GM21360 (cell line): ENCODE measurements at regions not wholly inside any gene's neighbourhood (a gene's known extent, or its start where the extent isn't known, plus 50 kb on each side); places are given as distances from the start of the nearest gene placed in this dataset.
"Not testable (repeated sequence)": the region's sequence is repeated elsewhere in the genome, so short reads cannot be mapped to it uniquely, and the experiment has no call there.

ENCODE experiments used
- ATAC-seq: cut with Tn5 transposase; IDR thresholded peaks from one replicate; pipeline ENCODE4 v1.9.1; 2021; ENCODE audit warnings: mild to moderate bottlenecking, moderate library complexity; ENCODE audit not compliant: unreplicated experiment

DNA sequence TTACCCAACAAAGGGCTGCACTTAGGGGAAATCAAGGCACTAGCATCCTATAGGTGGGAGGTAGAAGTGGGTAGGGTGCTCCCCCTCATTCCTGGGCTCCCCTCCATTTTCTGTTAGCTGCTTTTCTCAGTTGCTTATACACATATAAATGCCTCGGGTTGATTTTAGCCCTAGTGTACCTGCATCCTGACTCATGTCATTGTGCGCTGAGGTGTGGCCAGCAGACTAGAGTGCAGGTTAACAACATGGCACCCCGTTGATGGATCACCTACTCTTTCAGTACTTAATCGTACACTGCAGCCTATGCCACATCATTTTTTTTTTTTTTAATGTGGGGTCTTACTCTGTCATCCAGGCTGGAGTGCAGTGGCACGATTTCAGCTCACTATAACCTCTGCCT lies 144.0 kb upstream of the ITGB1 start:
- no peak for ATAC-seq

DNA sequence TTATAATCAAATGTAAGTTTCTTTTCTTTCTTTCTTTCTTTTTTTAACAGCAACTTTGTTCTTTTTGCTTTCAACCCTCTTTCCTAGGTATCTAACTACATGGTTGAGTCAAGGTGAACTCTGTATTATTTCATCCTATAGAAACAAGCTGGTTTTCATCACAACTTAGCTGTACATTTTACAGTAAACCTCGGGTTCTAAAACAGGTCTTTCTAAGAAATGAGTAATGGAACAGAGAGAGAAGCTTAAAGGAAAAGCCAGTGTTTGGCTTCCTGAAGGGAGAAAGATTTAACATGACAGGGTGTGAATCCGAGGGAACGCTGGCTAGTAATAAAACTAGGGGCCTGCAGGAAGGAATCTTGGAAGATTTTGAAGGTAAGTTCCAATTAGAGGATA lies 143.4 kb upstream of the ITGB1 start:
- ATAC-seq, result no peak

GRCh38 chr10:33100781-33101391 lies 142.9 kb upstream of the ITGB1 start:
- no peak for ATAC-seq

DNA sequence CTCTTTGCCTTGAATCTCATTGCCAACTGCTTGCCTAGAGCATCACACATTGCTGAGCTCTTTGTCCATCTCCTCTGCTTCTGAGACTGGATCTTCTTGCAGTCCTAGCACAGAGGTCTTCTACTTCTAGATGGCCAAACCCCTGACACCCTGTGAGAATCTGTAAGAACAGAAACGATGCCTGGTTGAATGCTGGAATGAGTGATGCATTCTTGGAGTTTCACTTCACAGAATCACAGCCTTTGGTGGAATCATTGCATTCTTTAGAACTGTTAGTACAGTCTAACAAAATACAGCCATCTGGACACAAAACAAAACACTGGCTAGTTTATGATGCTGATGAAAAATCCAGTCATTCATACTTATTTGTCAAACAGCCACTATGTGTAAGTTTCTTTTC lies 141.7 kb upstream of the ITGB1 start:
- no peak for ATAC-seq

DNA sequence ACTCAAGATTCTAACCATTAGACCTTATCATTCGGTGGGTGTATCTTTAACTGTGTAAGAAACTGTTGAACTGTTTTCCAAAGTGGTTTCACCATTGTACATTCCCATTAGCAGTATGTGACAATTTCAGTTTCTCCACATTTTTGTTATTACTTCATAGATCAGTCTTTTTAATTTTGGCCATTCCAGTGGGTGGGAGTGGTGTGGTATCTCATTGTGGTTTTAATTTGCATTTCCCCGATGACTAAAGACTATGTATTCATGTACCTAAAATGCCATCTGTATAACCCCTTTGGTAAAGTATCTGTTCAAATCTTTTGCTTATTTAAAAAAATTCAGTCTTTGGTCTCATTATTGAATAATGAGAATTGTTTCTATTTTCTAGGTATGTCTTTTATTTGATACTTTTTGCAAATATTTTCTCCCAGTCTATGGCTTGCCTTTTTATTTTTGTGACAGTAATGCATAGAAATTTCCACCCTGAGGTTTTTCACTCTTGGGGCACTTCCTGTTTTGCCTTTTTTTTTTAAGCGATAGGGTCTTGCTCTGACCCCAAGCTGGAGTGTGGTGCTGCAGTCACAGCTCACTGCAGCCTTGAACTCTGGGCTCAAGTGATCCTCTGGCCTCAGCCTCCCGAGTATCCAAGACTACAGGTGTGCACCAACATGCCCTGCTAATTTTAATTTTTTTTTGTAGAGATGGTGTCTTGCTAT lies 141.1 kb upstream of the ITGB1 start:
- no peak for ATAC-seq

DNA sequence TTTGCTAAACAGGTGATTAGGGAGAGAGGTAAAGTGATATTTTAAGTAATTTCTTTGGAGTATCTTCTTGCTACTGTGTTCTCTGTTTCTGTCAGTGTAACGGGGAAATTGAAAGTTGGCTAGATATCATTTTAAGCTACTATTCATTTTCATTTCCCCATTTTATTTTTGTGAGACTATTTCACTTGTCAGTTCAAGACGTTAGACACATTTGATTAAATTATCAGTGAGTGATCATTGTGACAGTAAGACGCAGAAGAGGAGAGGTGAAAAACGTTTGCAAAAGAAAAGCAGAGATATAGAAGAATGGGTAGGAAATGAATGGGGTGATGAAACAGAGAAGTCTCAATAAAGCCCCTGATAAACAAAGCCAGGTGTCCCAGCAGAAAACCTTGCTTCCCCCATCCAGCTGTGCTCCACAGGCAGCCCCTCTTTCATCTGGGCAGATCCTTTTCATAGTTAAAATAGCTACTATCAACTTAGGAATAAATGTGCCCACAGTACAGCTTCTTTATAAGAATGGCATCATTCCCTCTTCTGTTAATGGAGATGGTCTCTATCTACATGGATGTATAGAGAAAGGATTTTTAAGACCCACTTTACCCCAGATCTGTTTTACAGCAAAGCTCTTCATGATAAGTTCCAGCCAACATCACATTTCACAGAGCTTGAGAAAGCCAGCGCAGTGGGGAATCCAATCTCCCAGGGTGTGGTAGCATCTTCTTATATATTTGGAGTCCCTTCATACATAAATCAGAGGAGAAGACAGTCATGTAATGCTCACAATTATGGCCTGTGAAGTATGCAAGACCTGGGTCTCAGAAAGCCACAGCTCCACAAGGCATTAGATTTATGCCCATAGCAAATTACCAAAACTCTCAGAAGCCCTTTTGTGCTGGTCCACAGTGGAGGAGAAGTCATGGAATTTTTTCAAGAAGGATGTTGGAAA lies 138.1 kb upstream of the ITGB1 start:
- peak; percentile 48 for ATAC-seq

- ATAC-seq, result no peak
These were observed 136.4 kb upstream of the ITGB1 start for GRCh38 chr10:33094263-33095051.

- ATAC-seq, result peak; percentile 67
These were observed 135.3 kb upstream of the ITGB1 start for GRCh38 chr10:33093362-33093761.

- ATAC-seq, result no peak
These were observed 134.6 kb upstream of the ITGB1 start for GRCh38 chr10:33092596-33092995.

GRCh38 chr10:33091201-33091600 lies 133.2 kb upstream of the ITGB1 start:
- no peak for ATAC-seq

- no peak for ATAC-seq
These were observed 131.0 kb upstream of the ITGB1 start for GRCh38 chr10:33088990-33089389.

DNA sequence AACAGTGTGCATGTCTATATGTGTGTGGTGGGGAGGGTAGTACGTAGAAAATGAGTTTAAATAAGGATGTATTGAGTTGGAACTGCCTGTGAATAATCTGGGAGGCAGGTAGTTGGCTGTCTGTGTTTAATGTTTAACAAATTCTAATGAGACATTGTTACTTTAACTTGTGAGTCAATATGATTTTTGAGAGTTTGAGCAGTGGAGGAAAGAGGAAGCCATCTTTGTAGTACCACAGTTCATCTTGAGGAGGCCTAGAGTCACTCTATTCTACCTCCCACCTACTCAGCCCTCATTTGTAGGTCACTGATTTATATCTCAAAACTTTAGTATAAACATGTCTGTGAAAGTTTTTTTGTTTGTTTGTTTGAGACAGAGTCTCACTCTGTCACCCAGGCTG lies 129.9 kb upstream of the ITGB1 start:
- no peak for ATAC-seq

GRCh38 chr10:33087152-33087551 lies 129.1 kb upstream of the ITGB1 start:
- ATAC-seq, result no peak

DNA sequence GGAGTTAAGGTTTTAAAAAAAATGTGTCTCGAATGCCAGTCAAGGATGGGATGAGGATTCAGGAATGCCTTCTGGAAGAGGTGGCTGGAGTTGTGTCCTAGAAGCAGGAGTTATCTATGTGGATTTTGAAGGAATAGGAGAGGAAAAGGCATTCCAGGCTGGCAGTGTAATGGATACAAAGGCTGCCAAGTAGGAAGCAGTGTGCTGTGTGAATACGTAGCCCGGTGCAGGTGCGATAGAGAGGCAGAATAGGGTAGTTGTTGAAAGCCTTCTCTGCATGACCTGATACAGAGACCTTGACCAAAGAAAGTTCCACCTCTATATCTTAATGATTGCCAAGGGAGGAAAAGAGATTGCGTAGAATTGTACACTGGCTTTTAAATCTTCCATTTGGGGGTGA lies 128.1 kb upstream of the ITGB1 start:
- ATAC-seq, result no peak

DNA sequence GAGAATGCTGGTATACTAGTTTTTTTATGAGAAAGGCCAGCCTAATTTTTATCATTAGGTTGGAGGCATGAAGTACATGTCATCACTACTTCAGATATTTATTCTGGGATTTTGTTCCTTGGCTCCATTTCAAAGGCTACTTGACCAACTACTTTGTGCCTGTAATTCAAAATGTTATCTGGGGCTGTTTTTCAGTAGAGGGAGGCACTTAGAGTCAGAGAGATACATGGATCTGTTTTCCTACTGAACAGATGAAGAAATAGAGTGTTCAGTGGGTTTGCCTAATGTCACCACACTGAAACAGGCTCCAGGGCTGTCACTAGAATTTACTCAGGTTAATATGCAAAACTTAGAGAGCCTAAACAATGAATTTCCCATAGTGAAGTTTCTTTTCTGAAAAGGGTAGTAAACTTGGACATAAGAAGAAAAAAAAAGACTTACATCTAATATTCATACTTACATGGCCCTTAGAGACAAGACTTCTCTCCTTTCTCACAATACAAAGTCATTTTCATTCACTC lies 127.3 kb upstream of the ITGB1 start:
- no peak for ATAC-seq

DNA sequence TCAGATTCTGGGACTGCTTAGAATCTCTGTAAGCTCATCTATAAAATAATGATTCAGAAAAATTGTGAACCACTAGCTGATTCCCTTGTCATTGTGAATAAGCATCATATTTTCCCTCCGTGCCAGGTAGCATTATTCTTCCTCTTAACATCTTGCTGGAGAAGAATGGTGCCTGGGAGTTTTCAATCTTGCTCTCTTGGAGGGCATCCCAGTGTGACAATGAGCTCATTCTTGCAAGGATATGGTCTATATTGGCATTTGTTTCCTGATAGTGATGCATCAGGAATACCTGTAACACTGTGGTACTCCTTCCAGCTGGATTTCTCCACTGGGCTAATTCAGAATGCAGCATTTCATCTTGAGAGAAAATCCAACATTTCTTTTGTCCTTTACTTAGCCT lies 126.4 kb upstream of the ITGB1 start:
- ATAC-seq, result no peak

DNA sequence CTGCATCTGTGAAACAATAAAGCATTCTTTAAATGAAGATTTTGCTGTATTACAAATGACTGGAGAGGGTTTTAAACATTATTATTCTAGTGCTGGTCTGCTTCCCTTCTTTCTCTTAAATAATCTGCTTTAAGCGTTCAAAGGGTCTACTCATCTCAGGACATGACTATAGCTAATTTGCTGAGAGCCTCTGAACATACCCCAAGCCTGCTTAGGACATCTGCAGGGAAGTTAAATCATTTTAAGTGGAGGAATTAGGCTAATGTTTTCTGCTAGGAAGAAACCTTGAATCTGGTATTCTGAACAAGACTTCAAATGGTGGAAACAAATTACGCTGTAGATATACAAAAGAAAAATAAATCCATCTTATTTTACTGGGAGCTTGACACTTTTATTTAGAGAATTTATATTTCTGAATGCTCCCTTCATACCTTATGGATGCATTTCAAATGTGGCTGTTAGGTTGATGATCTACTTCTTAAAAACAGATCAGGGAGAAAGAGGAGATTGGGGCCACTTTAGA lies 124.4 kb upstream of the ITGB1 start:
- no peak for ATAC-seq

DNA sequence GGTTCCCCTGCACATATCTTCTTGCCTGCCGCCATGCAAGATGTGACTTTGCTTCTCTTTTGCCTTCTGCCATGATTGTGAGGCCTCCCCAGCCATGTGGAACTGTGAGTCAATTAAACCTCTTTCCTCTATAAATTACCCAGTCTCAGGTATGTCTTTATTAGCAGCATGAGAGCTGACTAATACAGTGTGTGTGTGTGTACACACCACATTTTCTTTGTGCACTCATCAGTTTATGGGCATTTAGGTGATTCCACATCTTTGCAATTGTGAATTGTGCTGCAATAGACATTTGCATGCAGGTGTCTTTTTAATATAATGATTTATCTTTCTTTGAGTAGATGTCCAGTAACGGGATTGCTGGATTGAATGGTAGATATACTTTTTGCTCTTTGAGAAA lies 122.4 kb upstream of the ITGB1 start:
- not testable (repeated sequence) for ATAC-seq

GRCh38 chr10:33074443-33074842 lies 116.4 kb upstream of the ITGB1 start:
- ATAC-seq, result no peak

GRCh38 chr10:33073641-33074415 lies 115.8 kb upstream of the ITGB1 start:
- no peak for ATAC-seq
